SKM-1 (cell line): ENCODE measurements at regions not wholly inside any gene's neighbourhood (a gene's known extent, or its start where the extent isn't known, plus 50 kb on each side); places are given as distances from the start of the nearest gene placed in this dataset.

Source experiments
- DNase-seq: peaks from one replicate; lab custom pipeline; 2025; ENCODE audit not compliant: unreplicated experiment; lab: John Stamatoyannopoulos, UW

DNA sequence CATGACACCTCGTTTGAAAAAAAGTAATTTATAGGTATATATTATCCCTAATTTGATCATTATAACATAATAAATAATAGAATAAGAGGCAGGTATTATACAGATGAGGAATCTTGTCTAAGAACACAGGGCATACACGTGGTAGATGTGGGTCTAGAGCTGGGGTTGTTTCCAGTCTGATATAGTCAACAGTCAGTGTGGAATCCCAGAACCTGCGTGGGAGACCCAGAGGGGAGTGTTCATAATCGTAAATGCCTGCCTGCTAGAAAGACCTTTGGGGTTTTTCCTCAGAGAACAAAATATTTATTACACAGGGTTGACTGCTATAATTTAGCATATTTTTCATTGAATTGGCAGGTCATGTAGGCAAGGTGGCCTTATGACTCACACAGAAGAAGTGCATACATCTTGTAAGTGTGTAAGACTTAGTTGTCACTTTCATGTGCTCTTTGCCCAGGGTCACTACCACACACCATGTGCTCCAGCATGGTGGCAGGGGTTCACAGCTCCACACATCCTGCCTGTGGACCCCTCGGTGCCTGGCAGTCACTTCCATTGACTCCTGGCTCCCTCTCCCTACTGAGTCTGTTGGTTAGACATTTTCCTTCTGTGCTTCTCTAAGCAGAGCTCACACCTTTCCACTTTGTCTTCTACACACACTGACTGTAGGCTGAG is 94.9 kb upstream of the IKZF1 start:
- no peak for DNase-seq

DNA sequence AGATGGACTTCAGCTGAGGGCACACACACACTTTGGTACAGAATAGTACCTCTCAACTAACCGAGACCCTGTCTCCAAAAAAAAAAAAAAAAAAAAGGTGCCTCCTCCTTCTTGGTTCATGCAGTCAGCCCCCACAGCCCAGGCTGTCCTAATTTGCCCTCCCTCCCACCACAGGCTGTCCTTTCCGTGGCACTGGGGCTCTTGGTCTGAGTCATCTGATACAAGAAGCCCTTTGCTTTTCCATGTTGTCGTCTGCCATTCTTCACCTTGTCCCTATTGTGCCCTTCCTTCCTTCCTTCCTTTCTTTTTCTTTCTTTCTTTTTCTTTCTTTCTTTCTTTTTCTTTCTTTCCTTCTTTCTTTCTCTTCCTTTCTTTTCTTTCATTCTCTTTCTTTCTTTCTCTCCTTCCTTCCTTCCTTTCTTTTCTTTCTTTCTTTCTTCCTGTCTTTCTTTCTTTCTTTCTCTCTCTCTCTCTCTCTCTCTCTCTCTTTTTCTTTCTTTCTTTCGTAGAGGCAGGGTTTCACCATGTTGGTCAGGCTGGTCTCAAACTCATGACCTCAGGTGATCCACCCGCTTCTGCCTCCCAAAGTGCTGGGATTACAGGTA is 96.0 kb upstream of the IKZF1 start:
- DNase-seq, result no peak

DNA sequence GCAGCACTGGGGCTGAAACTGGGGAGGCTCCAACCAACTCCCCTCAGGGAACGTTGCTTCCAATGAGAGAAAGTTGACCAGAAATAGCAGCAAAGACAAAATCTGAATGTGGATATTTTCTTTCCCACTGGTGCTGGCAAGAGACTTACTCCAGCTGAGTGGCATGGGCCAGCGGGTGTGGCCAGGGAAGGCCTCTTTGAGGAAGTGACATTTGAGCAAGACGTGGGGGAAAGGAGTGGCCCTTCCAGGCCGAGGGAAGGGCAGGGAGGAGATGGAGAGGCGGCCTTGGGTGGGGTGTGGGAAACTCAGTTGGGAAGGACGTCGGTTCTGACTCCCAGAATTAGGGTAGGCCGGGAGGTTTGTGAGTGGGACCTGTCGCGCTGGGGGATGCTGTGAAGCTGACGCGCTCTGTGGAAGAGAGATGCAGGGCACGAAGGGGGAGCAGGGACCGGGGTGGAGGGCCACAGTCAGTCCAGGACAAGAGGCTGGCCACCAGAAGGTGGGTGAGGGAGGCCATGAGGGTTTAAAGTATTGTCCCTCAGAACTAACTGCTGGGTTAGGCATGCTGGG is 96.7 kb upstream of the IKZF1 start:
- DNase-seq, result no peak

DNA sequence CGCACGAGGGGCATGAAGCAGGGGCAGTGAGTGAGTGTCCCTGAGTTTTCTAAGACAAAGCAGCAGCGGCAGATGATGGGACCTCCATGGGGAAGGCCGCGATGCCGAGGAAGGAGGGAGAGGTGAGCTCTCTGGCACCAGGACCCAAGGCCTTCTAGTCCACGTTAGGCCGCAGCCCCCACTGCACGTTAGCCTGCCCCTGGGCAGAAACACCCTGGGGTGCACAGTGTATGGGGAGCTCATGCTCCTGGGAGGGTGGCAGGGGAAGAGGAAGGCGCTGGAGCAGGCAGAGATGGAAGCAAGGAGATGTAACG is 97.3 kb upstream of the IKZF1 start:
- DNase-seq, result no peak

DNA sequence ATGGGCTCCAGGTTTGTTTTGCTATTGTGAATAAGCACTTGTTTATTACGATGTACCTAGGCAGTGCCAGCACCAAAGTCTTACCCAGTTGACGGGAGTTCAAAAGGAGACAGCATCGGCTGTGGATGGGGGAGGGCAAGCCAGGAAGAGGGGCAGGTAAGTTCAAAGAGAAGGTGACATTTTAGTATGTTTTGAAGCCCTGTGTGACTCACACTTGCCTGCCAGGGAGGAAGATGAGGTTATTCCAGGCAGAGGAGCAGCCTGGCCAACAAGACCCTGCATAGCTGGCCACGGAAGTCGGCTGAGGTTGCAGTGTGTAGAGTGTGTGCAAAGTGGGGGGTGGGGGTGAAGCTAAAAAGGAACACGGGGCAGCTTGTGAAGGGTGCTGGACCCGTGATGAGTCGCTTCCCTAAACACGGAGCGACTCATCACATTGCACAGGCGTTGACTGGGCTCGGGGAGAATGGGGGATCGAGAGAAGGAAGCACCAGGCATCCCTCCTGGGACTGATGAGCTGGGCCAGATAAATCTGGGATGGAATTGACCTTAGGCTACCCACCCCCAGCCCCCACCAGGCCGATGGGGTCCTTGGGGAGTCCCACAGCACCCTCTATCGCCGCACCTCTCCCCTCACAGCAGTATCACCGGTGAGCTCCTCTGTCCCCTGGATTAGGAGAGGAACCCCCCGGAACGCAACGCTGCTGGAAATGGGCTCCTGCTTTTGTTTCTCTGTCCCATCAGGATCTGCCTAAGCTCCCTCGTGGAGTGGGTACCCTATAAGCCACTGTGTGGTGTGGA is 97.9 kb upstream of the IKZF1 start:
- DNase-seq, result peak; percentile 59

DNA sequence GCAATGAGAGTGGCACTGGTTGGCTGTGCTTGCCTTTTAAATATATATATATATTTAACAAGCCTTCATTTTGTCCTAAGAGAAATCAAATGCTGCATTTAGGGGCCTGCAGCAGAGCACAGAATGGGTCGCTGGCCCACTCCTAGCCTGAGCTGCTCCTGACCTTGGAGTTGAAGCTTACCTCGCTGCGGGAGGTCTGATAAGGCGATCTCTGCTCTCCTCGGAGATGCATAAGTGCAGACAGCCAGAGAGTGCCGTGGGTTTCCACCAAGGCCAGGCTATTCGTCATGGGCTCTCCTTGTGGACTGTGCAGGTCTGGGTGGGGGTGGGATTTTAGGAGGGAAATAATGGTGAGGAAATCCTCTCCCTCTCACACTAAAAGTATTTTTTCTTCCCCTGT is 99.5 kb upstream of the IKZF1 start:
- DNase-seq, result no peak

DNA sequence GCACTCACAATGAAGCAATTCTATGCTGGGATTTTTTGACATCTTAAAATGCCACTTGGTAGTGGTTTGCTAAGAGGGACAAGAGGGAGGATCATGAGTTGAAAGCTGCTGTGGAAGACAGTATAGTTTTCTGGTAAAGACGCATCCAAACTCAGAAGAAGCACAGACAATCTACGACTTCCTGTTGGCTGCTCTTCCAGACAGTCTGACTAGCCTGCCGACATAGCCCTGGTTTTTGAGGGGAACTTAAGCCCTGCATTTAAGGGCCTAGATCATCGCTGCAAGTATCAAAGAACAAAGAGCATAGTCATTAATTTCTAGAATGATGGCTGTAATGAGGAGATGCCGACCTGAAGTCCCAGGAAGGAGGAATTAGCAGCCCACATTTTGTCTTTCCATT is 99.9 kb upstream of the IKZF1 start:
- no peak for DNase-seq

DNA sequence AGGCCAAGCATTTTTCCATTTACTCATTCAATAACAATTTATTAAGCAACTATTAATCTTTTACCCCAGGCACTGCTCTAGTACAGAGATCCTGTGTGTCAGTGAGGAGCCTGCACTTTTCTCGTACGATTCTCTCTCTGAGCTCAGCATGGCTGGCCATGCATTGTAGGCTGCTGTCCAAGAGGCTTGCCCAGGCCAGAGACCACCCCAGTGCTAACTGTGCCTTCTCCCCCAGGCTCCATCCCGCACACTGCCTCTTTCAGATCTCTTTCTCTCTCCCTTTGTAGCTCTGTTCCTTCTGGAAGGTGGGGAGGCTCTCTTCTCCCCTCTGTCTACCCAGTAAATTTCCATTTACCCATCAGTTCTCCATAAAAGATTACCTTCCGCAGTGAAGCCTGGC is 101.0 kb upstream of the IKZF1 start:
- DNase-seq, result no peak

DNA sequence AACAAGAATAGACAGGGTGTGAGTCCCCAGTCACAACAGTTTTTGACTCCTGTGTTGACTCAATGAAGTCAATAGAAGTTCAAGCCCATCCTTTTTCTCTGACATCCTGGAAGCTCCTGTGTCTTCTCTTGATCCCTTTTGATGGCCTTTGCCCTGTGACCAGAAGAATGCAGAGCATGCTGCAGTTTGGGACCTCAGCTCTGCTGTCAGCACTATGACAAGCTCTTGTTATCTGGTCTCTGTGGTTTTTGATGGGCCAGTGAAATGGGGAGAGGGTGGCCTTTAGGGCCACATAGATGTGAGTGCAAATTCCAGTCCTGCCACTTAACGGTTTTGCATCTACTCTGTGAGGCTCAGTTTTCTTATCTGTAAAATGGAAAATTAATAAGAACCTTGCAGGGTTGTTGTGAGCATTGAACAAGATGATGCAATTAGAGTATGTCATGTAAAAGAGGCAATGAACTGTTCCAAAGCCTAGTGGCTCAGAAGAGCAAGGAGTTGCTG is 102.4 kb upstream of the IKZF1 start:
- no peak for DNase-seq

DNA sequence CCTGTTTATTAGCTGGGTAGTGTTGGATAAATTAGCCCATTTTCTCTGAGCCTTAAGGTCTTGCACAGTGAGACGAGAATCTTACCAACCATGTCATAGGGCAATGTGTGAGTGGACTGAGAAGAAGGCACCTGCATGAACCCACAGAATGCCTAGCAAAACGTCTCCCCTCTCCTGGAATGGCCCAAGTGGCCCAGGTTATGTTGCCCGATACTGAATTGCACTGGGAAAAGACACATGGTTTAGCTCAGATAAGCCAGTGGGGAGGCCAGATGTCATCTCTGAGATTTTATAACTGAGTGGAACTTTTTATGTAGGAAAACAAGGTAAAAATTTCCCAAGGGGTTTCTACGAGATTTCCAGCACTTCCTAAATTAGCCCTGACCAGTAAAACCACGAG is 104.7 kb upstream of the IKZF1 start:
- no peak for DNase-seq

DNA sequence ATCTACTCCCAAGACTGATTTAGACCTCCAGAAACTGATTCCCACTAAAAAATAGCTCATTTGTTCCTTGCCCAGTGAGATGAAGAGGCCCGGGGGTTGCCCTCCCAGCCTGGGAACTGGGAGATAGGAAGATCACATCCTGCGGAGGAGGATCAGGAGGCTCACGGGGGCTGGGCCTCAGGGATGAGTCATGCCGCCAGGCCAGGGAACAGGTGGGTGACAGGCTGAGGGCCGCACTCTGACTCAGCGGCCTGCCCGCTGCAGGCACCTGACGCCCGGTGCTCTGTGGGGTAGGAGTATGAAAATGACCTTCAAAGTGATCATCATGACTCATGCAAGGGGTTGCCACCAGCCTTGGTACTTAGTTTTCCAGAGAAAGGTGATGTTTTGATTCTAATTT is 104.5 kb upstream of the ZPBP start:
- DNase-seq, result no peak

DNA sequence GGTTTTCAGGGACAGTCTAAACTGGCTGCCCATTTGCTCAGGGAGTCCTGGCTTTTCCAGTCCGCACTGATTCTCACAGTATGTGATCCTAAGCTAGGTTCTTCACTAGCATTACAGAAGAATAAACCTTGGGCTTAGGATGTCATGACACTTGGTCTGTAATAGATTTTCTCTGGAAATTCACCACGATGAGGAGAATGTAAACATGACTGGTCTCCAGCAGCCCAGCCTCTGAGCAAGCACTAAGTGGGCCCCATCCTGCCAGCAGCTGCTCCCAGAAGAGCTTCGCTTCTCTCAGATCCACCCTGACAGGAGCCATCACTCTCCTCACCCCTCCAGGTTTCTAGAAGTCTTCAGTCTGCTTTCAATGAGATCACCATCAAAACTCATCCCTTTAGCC is 103.7 kb upstream of the ZPBP start:
- DNase-seq, result no peak

DNA sequence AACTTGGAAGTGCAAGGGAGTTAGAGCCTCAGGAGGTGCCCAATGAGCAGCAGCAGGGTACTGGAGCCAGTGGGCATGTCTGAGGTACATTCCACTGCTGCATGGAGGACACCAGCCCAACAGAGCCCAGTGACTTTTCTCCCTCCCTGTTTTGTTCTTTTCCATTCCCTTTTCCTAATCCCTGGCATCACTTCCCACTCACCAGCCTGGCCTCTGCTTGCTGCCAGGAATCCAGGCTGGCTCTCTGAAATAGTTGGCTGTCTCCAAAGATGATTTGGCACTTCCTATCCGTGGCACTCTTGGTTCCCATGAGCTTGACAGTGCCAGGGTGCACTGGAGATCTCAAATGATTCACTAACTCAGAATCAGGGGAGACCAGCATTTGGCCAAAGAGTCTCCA is 97.7 kb upstream of the ZPBP start:
- no peak for DNase-seq

DNA sequence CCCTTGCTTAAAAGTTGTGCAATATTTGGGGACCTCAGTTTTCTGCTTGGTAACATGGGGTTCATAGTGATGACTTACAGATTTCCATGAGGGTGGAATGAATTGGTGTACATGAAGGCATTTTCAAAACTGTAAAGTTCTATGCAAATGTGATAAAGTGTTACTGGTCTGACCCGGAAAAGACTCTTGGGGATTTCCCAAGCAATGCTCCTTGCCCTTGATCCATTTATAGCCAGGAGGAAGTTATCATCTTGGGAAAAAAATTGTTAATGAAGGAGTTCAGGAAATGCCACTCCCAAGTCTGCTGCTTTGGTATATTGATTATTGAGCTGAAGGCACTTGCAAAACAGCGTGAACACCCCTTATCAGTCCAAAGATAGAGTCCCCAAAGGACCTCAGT is 96.3 kb upstream of the ZPBP start:
- no peak for DNase-seq

DNA sequence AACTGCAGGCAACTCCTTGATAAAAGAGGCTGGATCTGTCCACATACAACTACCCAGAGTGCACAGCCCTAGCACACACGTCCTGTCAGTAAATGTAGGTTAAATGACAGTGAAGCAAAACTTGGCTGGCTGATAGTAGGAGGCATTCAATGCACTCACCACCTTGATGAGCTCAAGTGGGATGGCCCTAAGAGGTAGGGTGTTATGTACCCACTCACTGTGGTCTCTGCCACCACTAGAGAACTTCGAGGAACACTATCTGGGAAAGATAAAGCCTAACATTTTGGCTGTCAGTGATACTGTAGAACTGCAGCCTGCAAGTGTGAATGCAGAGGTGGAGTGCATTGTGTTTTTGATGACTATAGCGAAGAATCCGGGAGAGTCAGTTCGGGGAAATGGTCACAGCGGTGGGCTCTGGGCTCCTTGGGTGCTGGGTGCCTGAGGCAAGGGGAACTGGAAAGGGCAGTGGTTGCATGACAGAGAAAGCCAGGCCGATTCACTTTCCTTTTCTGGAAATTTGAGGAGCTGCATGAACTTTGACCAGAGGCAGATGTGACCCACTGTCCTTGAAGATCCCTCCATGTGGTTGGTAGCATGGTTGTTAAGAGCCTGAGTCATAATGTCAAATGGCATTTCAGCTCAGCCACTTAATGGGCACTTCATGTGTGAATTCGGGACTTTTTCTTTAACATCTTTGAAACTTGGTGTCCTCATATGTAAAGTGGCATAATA is 93.1 kb upstream of the ZPBP start:
- no peak for DNase-seq

DNA sequence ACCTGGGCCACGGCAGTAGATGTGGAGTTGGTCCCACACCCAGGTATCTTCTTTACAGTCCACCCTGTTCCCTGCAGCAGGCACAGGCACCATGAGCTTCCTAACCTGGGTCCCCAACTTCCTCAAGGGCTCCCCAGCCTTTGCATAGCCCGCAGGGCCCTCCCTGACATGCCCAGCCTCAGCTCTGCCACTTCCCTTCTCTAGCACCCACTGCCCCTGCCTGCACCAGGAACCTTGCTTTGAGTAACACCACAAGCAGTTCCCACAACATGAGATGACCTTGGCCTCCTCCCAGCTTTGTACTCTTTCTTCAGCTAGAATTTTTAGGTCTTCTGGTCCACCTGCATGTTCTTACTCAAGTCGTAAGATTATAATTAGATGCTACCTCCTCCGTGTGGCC is 92.2 kb upstream of the ZPBP start:
- DNase-seq, result peak; percentile 61

DNA sequence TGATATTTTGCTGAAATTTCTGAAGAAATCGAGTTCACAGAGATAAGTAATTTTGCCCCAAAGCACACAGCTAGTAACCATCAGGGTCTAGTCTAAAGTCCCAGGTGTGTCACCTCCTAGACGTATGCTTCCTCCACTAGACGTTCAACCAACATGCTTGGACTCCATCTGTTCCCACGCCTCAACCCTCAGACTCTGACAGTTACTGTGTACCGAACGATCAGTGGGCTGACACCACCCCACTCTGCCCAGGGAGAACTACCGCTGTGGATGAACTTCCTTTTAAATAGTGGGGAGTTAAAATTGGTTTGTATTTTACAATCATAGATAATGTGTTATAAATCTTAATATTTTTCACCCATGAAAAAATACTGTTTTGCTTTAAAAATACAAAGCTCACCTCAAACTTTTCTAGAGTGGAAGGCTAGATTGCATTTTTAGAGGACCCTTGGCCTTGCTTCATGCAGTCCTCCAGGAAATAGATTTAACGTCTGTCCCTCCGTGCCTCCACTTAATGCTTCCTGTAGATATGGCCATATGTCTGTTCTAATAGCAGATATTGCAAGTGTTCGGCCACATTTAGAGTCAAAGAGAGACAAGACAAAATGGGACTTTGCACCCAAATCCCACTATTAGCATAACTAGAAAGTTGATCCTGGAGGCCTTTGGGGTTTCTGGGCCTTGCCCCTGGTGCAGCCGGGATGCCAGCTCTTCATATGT is 91.4 kb upstream of the ZPBP start:
- no peak for DNase-seq

DNA sequence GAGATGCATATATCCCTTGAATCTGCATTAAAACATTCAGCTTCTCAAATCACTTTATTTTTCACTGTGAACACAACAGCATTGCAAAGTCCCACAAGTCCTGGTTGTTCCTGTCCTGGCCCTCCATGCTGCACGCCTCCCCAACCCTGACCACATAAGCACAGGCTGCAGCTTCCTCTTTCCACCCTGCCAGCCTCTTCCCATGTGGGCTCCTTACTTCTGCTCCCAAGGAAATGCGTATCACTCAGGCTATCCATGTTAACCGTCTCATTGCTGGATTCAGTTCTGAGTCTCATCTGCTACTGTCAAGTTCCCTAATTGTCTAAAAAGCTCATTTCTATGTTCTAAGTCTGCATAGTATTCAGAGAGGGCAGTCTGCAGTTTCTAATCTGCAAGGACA is 89.7 kb upstream of the ZPBP start:
- peak; percentile 27 for DNase-seq

DNA sequence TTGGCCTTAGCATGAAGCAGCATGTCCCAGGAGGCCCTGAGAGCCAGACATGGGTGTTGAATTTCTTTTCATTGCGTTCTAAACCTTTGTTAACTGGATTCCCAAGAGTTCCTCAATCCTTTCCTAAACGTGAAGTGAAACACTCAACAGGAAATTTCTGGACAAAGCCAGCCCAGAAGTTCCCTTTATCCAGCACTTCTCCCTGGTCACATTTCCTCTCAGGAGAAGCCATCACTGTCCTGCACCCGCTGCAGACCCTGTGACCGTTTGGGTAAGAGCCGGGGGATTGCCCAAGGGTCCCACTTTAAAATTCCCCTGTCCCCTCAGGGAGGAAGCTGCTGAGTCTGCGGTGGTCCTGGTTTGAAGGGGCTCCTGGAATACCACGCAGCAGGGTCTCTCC is 88.0 kb upstream of the ZPBP start:
- no peak for DNase-seq

DNA sequence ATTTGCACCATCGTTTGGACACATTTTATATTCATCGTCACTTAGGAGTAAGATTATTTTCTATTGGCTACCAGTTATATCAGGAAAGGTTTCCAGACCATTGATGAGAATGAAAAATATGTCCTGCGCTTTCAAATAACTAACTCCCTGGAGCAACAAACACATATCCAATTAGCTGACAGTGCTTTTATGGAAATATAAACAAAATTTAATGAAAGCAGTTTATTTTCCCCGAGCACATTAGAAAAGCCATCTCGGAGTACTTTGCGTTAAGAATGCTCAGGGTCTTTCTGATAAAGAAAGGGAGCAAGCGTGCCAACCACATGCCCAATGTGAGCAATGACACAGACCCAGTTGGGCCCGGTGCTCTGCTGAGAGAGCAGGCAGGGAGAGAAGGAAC is 85.1 kb upstream of the ZPBP start:
- no peak for DNase-seq

DNA sequence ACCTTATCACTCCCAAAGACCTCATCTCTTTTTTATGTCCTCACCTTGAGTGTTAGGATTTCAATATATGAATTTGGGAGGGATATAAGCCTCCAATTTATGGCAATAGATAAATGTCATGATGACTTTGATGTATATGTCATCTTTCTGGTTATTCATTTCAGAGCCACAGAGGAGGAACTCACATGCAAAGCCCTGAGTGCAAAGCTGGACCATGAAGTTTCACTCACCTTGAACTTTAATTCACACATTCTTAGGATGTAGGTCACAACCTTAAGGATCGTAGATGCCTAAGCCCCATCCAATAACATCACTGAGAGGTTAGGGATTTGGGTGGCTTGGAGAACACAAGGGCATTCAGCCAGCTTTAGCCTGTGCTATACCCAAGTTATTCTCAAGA is 81.9 kb upstream of the ZPBP start:
- no peak for DNase-seq
